ENCODE measurements at regions not wholly inside any gene's neighbourhood (a gene's known extent, or its start where the extent isn't known, plus 50 kb on each side); places are given as distances from the start of the nearest gene placed in this dataset.

- no peak for TF ChIP-seq CTCF (IDR thresholded peaks at IDR 0.05; ENCODE audit: partially characterized antibody, unreplicated experiment)
- H3K4me3 Mint-ChIP-seq (ENCODE audit: unreplicated experiment) = no peak overlapping the region
- peaks cover 5% of the 10 kb centered on the region for H3K9me3 Mint-ChIP-seq (ENCODE audit: unreplicated experiment)
- H3K27me3 Mint-ChIP-seq (ENCODE audit: unreplicated experiment) = peaks cover 6% of the 10 kb centered on the region
- no peaks in the 10 kb centered on the region for H3K4me1 Mint-ChIP-seq (ENCODE audit: low read depth, unreplicated experiment)
- no peak overlapping the region for H3K27ac Mint-ChIP-seq (ENCODE audit: unreplicated experiment)
- H3K36me3 Mint-ChIP-seq (ENCODE audit: unreplicated experiment) = peaks cover 13% of the 10 kb centered on the region
- no peak for DNase-seq
These were observed 112.0 kb upstream of the SRSF6 start for GRCh38 chr20:43345676-43346075.

- H3K4me1 Mint-ChIP-seq (ENCODE audit: low read depth, unreplicated experiment) = no peaks in the 10 kb centered on the region
- H3K27ac Mint-ChIP-seq (ENCODE audit: unreplicated experiment) = no peak overlapping the region
- no peak for TF ChIP-seq CTCF (IDR thresholded peaks at IDR 0.05; ENCODE audit: partially characterized antibody, unreplicated experiment)
- peaks cover 9% of the 10 kb centered on the region for H3K9me3 Mint-ChIP-seq (ENCODE audit: unreplicated experiment)
- H3K27me3 Mint-ChIP-seq (ENCODE audit: unreplicated experiment) = peaks cover 3% of the 10 kb centered on the region
- H3K36me3 Mint-ChIP-seq (ENCODE audit: unreplicated experiment) = peaks cover 13% of the 10 kb centered on the region
- H3K4me3 Mint-ChIP-seq (ENCODE audit: unreplicated experiment) = no peak overlapping the region
- DNase-seq = no peak
These were observed 116.2 kb upstream of the SRSF6 start for GRCh38 chr20:43341511-43341910.

GRCh38 chr20:43337036-43337435 is 120.7 kb upstream of the SRSF6 start:
- H3K9me3 Mint-ChIP-seq (ENCODE audit: unreplicated experiment) = peaks cover 14% of the 10 kb centered on the region

GRCh38 chr20:43334080-43334479 is 123.6 kb upstream of the SRSF6 start:
- peaks cover 20% of the 10 kb centered on the region for H3K36me3 Mint-ChIP-seq (ENCODE audit: unreplicated experiment)
- H3K4me1 Mint-ChIP-seq (ENCODE audit: low read depth, unreplicated experiment) = no peaks in the 10 kb centered on the region
- no peak overlapping the region for H3K4me3 Mint-ChIP-seq (ENCODE audit: unreplicated experiment)
- no peak for TF ChIP-seq CTCF (IDR thresholded peaks at IDR 0.05; ENCODE audit: partially characterized antibody, unreplicated experiment)
- H3K27me3 Mint-ChIP-seq (ENCODE audit: unreplicated experiment) = no peaks in the 10 kb centered on the region
- no peak for DNase-seq
- peaks cover 12% of the 10 kb centered on the region for H3K9me3 Mint-ChIP-seq (ENCODE audit: unreplicated experiment)
- H3K27ac Mint-ChIP-seq (ENCODE audit: unreplicated experiment) = no peak overlapping the region

More at GRCh38 chr20:43337036-43337435, 120.7 kb upstream of the SRSF6 start:
- Mint-ChIP-seq H3K36me3 (ENCODE audit: unreplicated experiment) (peaks cover 20% of the 10 kb centered on the region), H3K27me3 (ENCODE audit: unreplicated experiment) (no peaks in the 10 kb centered on the region), H3K27ac (ENCODE audit: unreplicated experiment) (no peak overlapping the region), H3K4me3 (ENCODE audit: unreplicated experiment) (no peak overlapping the region), H3K4me1 (ENCODE audit: low read depth, unreplicated experiment) (no peaks in the 10 kb centered on the region)
- no peak for DNase-seq
- no peak for TF ChIP-seq CTCF (IDR thresholded peaks at IDR 0.05; ENCODE audit: partially characterized antibody, unreplicated experiment)

- Mint-ChIP-seq H3K27ac (ENCODE audit: unreplicated experiment) (no peak overlapping the region), H3K36me3 (ENCODE audit: unreplicated experiment) (peaks cover 20% of the 10 kb centered on the region), H3K4me1 (ENCODE audit: low read depth, unreplicated experiment) (no peaks in the 10 kb centered on the region), H3K27me3 (ENCODE audit: unreplicated experiment) (no peaks in the 10 kb centered on the region), H3K4me3 (ENCODE audit: unreplicated experiment) (no peak overlapping the region), H3K9me3 (ENCODE audit: unreplicated experiment) (peaks cover 10% of the 10 kb centered on the region)
- no peak for DNase-seq
- no peak for TF ChIP-seq CTCF (IDR thresholded peaks at IDR 0.05; ENCODE audit: partially characterized antibody, unreplicated experiment)
These were observed 125.8 kb upstream of the SRSF6 start for GRCh38 chr20:43331906-43332305.

All from glutamatergic neuron (in vitro differentiated cells).